ENCODE measurements at regions not wholly inside any gene's neighbourhood (a gene's known extent, or its start where the extent isn't known, plus 50 kb on each side); places are given as distances from the start of the nearest gene placed in this dataset.

DNA sequence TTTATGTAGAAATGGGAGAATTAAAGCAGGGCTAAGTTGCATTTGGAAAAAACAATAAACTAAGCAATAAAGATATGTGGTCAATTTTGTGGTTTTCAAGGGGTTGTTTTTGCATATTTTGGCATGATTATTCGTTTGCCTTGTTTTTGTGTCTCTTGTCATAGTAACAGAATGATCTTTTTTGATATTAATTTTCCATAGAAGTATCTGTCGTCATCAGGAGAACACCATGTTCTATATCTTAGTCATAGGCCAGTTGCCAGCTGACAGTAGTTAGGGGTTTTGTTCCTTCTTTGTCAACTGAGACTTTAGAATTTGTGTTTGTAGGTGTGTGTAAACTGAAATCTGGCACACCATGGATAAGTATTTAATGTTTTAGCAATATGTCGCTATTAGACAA lies 1354.8 kb downstream of the LRFN5 start:
- ATAC-seq (ENCODE audit: low read depth), result no peak
- intact Hi-C loops (cut with micrococcal nuclease), result no loop called here

More for the DNA sequence above, 1354.8 kb downstream of the LRFN5 start:
- ChIA-PET POLR2A (ENCODE audit: unreplicated experiment) (no interaction called here), CTCF (no interaction called here)
- Histone ChIP-seq H3K4me2 (ENCODE audit: low read depth, low read length) (no peak overlapping the region), H3K27me3 (ENCODE audit: control insufficient read depth, insufficient read depth, low read length) (no peaks in the 10 kb centered on the region), H3K27ac (ENCODE audit: insufficient read depth, low read length) (no peak overlapping the region), H3K79me1 (ENCODE audit: low read depth in 1 of 2, low read length in 2 of 2) (no peaks in the 10 kb centered on the region), H3K18ac (ENCODE audit: low read depth, low read length) (no peak overlapping the region), H3K4ac (ENCODE audit: low read depth, low read length) (no peak overlapping the region), H2BK5ac (ENCODE audit: low read depth, low read length, poor library complexity, severe bottlenecking) (no peak overlapping the region), H4K20me1 (ENCODE audit: insufficient read depth, low read length) (no peaks in the 10 kb centered on the region), H2BK15ac (ENCODE audit: low read depth, low read length) (no peak overlapping the region), H2BK20ac (ENCODE audit: low read depth, low read length) (no peak overlapping the region), H3K56ac (ENCODE audit: extremely low read depth, insufficient read depth, low read length) (no peak overlapping the region), H2AFZ (replicated peaks; ENCODE audit: low read length, poor library complexity) (no peak overlapping the region), H3K9me3 (ENCODE audit: control insufficient read depth, insufficient read depth, low read length) (no peaks in the 10 kb centered on the region), H4K91ac (ENCODE audit: insufficient read depth, low read depth, low read length) (no peak overlapping the region), H3K9ac (ENCODE audit: low read depth, low read length) (no peak overlapping the region), H4K5ac (ENCODE audit: low read depth, low read length) (no peak overlapping the region), H3K36me3 (ENCODE audit: control insufficient read depth, insufficient read depth, low read length) (no peaks in the 10 kb centered on the region), H2AK9ac (replicated peaks; ENCODE audit: low read depth, low read length, poor library complexity) (no peak overlapping the region), H3K4me1 (ENCODE audit: control insufficient read depth, insufficient read depth, low read length) (no peaks in the 10 kb centered on the region), H3K23ac (ENCODE audit: low read depth, low read length) (no peak overlapping the region), H4K8ac (ENCODE audit: low read depth in 2 of 2, low read length in 2 of 2) (no peak overlapping the region), H2BK120ac (ENCODE audit: low read depth, low read length) (no peak overlapping the region), H3K4me3 (ENCODE audit: insufficient read depth, low read depth, low read length) (no peak overlapping the region), H2AK5ac (ENCODE audit: low read depth, low read length) (no peak overlapping the region), H3K9me1 (ENCODE audit: insufficient read depth, low read length) (no peaks in the 10 kb centered on the region), H3K14ac (replicated peaks; ENCODE audit: low read depth, low read length) (no peak overlapping the region)
- DNase-seq, result no peak
- dilution Hi-C loops (cut with HindIII; ENCODE audit: low sequenced_read_pairs, unreplicated experiment) (no loop called here), in situ Hi-C loops (cut with MboI; ENCODE audit: low sequenced_read_pairs) (no loop called here)
- no TSS peak for BruUV-seq (replicated peaks)
- TF ChIP-seq RFX5 (IDR thresholded peaks at IDR 0.05; ENCODE audit: low read depth, low read length), result no peak
- TF ChIP-seq RAD21 (IDR thresholded peaks at IDR 0.05; ENCODE audit: low read length), result no peak
- TF ChIP-seq POLR2A (IDR thresholded peaks at IDR 0.05; ENCODE audit: low read depth, low read length), result no peak
- no peak for TF ChIP-seq MAZ (IDR thresholded peaks at IDR 0.05; ENCODE audit: borderline replicate concordance, low read depth, low read length)
- TF ChIP-seq RCOR1 (IDR thresholded peaks at IDR 0.05; ENCODE audit: insufficient replicate concordance, low read length), result no peak
- no peak for TF ChIP-seq BHLHE40 (IDR thresholded peaks at IDR 0.05; ENCODE audit: low read depth, low read length)
- no peak for TF ChIP-seq MAFK (IDR thresholded peaks at IDR 0.05; ENCODE audit: low read depth, low read length)
- TF ChIP-seq, protein P1, sequence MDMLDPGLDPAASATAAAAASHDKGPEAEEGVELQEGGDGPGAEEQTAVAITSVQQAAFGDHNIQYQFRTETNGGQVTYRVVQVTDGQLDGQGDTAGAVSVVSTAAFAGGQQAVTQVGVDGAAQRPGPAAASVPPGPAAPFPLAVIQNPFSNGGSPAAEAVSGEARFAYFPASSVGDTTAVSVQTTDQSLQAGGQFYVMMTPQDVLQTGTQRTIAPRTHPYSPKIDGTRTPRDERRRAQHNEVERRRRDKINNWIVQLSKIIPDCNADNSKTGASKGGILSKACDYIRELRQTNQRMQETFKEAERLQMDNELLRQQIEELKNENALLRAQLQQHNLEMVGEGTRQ (IDR thresholded peaks at IDR 0.05; ENCODE audit: low read depth, low read length), result no peak
- TF ChIP-seq CEBPB (IDR thresholded peaks at IDR 0.05; ENCODE audit: low read depth, low read length), result no peak
- TF ChIP-seq NFE2L2 (IDR thresholded peaks at IDR 0.05; ENCODE audit: low read depth, low read length), result no peak
- TF ChIP-seq FOS (IDR thresholded peaks at IDR 0.05; ENCODE audit: low read depth, low read length), result no peak
- TF ChIP-seq, protein P2, sequence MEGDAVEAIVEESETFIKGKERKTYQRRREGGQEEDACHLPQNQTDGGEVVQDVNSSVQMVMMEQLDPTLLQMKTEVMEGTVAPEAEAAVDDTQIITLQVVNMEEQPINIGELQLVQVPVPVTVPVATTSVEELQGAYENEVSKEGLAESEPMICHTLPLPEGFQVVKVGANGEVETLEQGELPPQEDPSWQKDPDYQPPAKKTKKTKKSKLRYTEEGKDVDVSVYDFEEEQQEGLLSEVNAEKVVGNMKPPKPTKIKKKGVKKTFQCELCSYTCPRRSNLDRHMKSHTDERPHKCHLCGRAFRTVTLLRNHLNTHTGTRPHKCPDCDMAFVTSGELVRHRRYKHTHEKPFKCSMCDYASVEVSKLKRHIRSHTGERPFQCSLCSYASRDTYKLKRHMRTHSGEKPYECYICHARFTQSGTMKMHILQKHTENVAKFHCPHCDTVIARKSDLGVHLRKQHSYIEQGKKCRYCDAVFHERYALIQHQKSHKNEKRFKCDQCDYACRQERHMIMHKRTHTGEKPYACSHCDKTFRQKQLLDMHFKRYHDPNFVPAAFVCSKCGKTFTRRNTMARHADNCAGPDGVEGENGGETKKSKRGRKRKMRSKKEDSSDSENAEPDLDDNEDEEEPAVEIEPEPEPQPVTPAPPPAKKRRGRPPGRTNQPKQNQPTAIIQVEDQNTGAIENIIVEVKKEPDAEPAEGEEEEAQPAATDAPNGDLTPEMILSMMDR (conservative IDR thresholded peaks at IDR 0.05; ENCODE audit: low read depth, low read length), result no peak
- WGBS, 2 experiments (ENCODE audit: extremely low coverage in 2 of 2, insufficient read length in 1 of 2), result no CpG with 5 or more reads among the region's 3 CpGs
